Pulmonary artery endothelial cell (primary cell): ENCODE measurements at regions not wholly inside any gene's neighbourhood (a gene's known extent, or its start where the extent isn't known, plus 50 kb on each side); places are given as distances from the start of the nearest gene placed in this dataset.
"Not testable (repeated sequence)": the region's sequence is repeated elsewhere in the genome, so short reads cannot be mapped to it uniquely, and the experiment has no call there.

Experiments used
- DNase-seq: peaks from one replicate; pipeline ENCODE4 v3.0.0-alpha.2; 2011; ENCODE audit warnings: low read depth, low spot score

- no peak for DNase-seq
Observed at GRCh38 chr7:115357703-115357999, 435.8 kb downstream of the MDFIC start.

GRCh38 chr7:115356999-115357702, 435.3 kb downstream of the MDFIC start:
- no peak for DNase-seq

GRCh38 chr7:115356139-115356746, 434.3 kb downstream of the MDFIC start:
- DNase-seq = no peak

- DNase-seq = no peak
Observed at GRCh38 chr7:115354925-115355324, 433.0 kb downstream of the MDFIC start.

GRCh38 chr7:115352375-115352774, 430.5 kb downstream of the MDFIC start:
- no peak for DNase-seq

- DNase-seq = no peak
Observed at GRCh38 chr7:115350764-115351163, 428.9 kb downstream of the MDFIC start.

- no peak for DNase-seq
Observed at GRCh38 chr7:115349635-115350034, 427.7 kb downstream of the MDFIC start.

GRCh38 chr7:115346685-115347084, 424.8 kb downstream of the MDFIC start:
- no peak for DNase-seq

GRCh38 chr7:115340828-115341227, 418.9 kb downstream of the MDFIC start:
- DNase-seq = no peak

GRCh38 chr7:115338016-115338415, 416.1 kb downstream of the MDFIC start:
- DNase-seq = no peak

GRCh38 chr7:115332691-115333090, 410.8 kb downstream of the MDFIC start:
- DNase-seq = no peak

GRCh38 chr7:115329006-115329405, 407.1 kb downstream of the MDFIC start:
- DNase-seq = no peak

- DNase-seq = no peak
Observed at GRCh38 chr7:115328018-115328417, 406.1 kb downstream of the MDFIC start.

- DNase-seq = no peak
Observed at GRCh38 chr7:115327326-115327725, 405.4 kb downstream of the MDFIC start.

- no peak for DNase-seq
Observed at GRCh38 chr7:115319541-115319940, 397.6 kb downstream of the MDFIC start.

- not testable (repeated sequence) for DNase-seq
Observed at GRCh38 chr7:115310316-115310715, 388.4 kb downstream of the MDFIC start.

- no peak for DNase-seq
Observed at GRCh38 chr7:115306586-115306985, 384.7 kb downstream of the MDFIC start.

GRCh38 chr7:115300231-115300870, 378.5 kb downstream of the MDFIC start:
- DNase-seq = no peak

- DNase-seq = no peak
Observed at GRCh38 chr7:115299397-115300037, 377.6 kb downstream of the MDFIC start.

GRCh38 chr7:115297656-115298055, 375.8 kb downstream of the MDFIC start:
- no peak for DNase-seq

GRCh38 chr7:115293628-115294240, 371.8 kb downstream of the MDFIC start:
- no peak for DNase-seq

- no peak for DNase-seq
Observed at GRCh38 chr7:115292381-115292780, 370.5 kb downstream of the MDFIC start.
